ENCODE measurements at regions not wholly inside any gene's neighbourhood (a gene's known extent, or its start where the extent isn't known, plus 50 kb on each side); places are given as distances from the start of the nearest gene placed in this dataset.

DNA sequence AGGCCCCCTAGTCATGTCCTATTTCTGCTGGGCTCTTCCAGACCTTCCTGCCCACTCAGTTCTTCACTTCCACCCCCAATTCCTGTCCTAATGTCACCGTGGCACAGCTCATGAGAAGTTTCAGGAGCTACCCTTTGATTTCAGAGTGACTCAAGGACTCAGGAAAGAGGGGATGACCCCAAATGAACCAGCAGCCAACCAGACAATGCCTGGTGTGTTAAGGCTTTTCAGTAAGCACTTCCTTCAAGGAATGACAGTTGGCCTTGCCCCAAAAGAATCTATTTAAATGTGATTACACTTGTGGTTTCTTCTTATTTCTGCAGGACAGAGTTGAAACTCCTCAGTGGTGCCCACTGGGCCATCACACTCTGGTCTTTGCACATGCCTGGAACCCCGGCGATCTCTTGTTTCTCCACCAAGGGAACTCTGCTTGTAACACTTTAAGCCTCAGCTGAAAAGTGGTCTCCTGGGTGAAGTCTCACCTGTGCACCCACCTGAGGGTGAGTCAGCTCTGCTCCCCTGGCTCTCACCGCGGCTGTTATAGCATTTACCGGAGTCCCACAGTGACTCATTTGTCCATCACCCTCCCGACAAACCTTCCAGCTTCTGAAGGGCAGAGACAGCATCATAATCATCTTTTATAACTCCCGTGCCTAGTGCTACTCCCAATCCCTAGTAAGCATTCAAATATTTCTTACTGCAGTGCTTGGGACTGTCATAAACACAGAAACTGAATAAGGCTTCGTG is 123.0 kb upstream of the SVIL start:
- Histone ChIP-seq H3K4me1 (ENCODE audit: control insufficient read depth, insufficient read depth, low read length, unreplicated experiment) (peaks cover 14% of the 10 kb centered on the region), H3K4me3 (ENCODE audit: low read depth, low read length) (no peak overlapping the region), H3K27me3 (ENCODE audit: insufficient read depth, low read length) (no peaks in the 10 kb centered on the region), H2AFZ (ENCODE audit: low read length, unreplicated experiment) (no peak overlapping the region), H3K27ac (ENCODE audit: low read depth, low read length) (no peak overlapping the region), H3K79me2 (ENCODE audit: control insufficient read depth, insufficient read depth, low read length, unreplicated experiment) (no peaks in the 10 kb centered on the region), H3K36me3 (ENCODE audit: insufficient read depth, low read length) (no peaks in the 10 kb centered on the region)

DNA sequence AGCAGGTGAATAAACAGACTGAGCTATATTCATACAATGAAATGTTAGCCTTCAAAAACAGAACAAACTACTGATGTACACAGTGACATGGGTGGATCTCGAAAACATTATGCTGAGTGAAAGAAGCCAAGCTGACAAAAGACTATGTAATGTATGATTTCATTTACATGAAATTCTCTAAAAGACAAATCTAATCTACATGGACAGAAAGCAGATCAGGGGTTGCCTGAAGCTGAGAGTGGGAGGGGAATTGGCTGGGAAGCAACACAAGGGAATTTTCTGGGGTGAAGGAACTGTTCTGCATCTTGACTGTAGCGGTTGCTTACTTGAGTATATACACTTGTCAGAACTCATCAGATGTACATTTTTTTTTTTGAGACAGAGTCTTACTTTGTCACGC is 121.7 kb upstream of the SVIL start:
- Histone ChIP-seq H3K79me2 (ENCODE audit: control insufficient read depth, insufficient read depth, low read length, unreplicated experiment) (no peaks in the 10 kb centered on the region), H3K4me1 (ENCODE audit: control insufficient read depth, insufficient read depth, low read length, unreplicated experiment) (peaks cover 14% of the 10 kb centered on the region), H3K27me3 (ENCODE audit: insufficient read depth, low read length) (no peaks in the 10 kb centered on the region), H2AFZ (ENCODE audit: low read length, unreplicated experiment) (no peak overlapping the region), H3K36me3 (ENCODE audit: insufficient read depth, low read length) (no peaks in the 10 kb centered on the region), H3K4me3 (ENCODE audit: low read depth, low read length) (no peak overlapping the region), H3K27ac (ENCODE audit: low read depth, low read length) (no peak overlapping the region)

- no peak overlapping the region for H2AFZ ChIP-seq (ENCODE audit: low read length, unreplicated experiment)
- H3K36me3 ChIP-seq (ENCODE audit: insufficient read depth, low read length) = no peaks in the 10 kb centered on the region
- no peaks in the 10 kb centered on the region for H3K27me3 ChIP-seq (ENCODE audit: insufficient read depth, low read length)
- H3K27ac ChIP-seq (ENCODE audit: low read depth, low read length) = no peak overlapping the region
- peaks cover 11% of the 10 kb centered on the region for H3K4me1 ChIP-seq (ENCODE audit: control insufficient read depth, insufficient read depth, low read length, unreplicated experiment)
- no peak overlapping the region for H3K4me3 ChIP-seq (ENCODE audit: low read depth, low read length)
- no peaks in the 10 kb centered on the region for H3K79me2 ChIP-seq (ENCODE audit: control insufficient read depth, insufficient read depth, low read length, unreplicated experiment)
These were observed 118.5 kb upstream of the SVIL start for GRCh38 chr10:29753283-29753682.

DNA sequence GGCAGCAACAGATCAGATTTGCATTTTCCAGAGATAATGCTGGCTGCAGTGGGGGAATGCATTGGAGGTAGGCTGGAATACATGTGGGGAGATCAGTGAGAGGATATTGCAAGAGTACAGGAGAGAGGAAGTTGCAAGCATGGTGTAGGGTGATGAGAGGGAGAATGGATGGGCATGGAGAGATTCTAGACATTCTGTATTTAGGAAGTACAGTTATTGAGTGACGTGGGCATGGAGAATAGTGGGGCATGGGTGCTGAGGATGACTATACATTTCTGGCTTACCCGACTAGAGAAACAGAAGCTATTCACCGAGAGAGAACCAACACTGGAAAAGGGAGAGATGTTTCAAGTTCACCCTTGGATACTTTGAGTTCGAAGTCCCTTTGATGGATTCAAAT is 116.9 kb upstream of the SVIL start:
- no peak overlapping the region for H2AFZ ChIP-seq (ENCODE audit: low read length, unreplicated experiment)
- no peaks in the 10 kb centered on the region for H3K36me3 ChIP-seq (ENCODE audit: insufficient read depth, low read length)
- no peaks in the 10 kb centered on the region for H3K27me3 ChIP-seq (ENCODE audit: insufficient read depth, low read length)
- no peak overlapping the region for H3K4me3 ChIP-seq (ENCODE audit: low read depth, low read length)
- no peaks in the 10 kb centered on the region for H3K79me2 ChIP-seq (ENCODE audit: control insufficient read depth, insufficient read depth, low read length, unreplicated experiment)
- no peak overlapping the region for H3K27ac ChIP-seq (ENCODE audit: low read depth, low read length)
- H3K4me1 ChIP-seq (ENCODE audit: control insufficient read depth, insufficient read depth, low read length, unreplicated experiment) = peaks cover under 1% of the 10 kb centered on the region

DNA sequence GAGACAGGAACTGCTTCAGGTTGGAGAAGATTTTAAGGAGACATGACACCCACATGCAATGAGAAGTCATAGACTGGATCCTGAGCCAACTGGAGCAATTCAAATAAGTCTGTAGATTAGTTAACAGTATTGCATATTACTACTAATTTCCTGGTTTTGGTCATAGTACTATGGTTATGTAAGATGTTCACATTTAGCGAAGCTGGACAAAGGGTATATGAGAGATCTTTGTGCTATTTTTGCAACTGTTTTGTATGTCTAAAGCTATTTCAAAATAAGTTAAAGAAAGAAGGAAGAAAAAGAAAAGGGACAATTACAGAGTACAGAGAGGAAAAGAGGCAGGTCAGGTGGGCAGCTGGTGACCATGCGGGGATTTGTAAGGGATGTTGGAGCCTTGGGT is 116.5 kb upstream of the SVIL start:
- Histone ChIP-seq H3K4me1 (ENCODE audit: control insufficient read depth, insufficient read depth, low read length, unreplicated experiment) (peaks cover 5% of the 10 kb centered on the region), H3K27me3 (ENCODE audit: insufficient read depth, low read length) (no peaks in the 10 kb centered on the region), H3K79me2 (ENCODE audit: control insufficient read depth, insufficient read depth, low read length, unreplicated experiment) (no peaks in the 10 kb centered on the region), H3K27ac (ENCODE audit: low read depth, low read length) (no peak overlapping the region), H3K4me3 (ENCODE audit: low read depth, low read length) (no peak overlapping the region), H3K36me3 (ENCODE audit: insufficient read depth, low read length) (no peaks in the 10 kb centered on the region), H2AFZ (ENCODE audit: low read length, unreplicated experiment) (no peak overlapping the region)

- Histone ChIP-seq H3K27ac (ENCODE audit: low read depth, low read length) (no peak overlapping the region), H3K36me3 (ENCODE audit: insufficient read depth, low read length) (no peaks in the 10 kb centered on the region), H2AFZ (ENCODE audit: low read length, unreplicated experiment) (no peak overlapping the region), H3K4me3 (ENCODE audit: low read depth, low read length) (no peak overlapping the region), H3K79me2 (ENCODE audit: control insufficient read depth, insufficient read depth, low read length, unreplicated experiment) (no peaks in the 10 kb centered on the region), H3K4me1 (ENCODE audit: control insufficient read depth, insufficient read depth, low read length, unreplicated experiment) (peaks cover 9% of the 10 kb centered on the region), H3K27me3 (ENCODE audit: insufficient read depth, low read length) (no peaks in the 10 kb centered on the region)
These were observed 114.4 kb upstream of the SVIL start for GRCh38 chr10:29749150-29749549.

GRCh38 chr10:29748109-29748650 is 113.4 kb upstream of the SVIL start:
- Histone ChIP-seq H3K27ac (ENCODE audit: low read depth, low read length) (no peak overlapping the region), H3K79me2 (ENCODE audit: control insufficient read depth, insufficient read depth, low read length, unreplicated experiment) (no peaks in the 10 kb centered on the region), H2AFZ (ENCODE audit: low read length, unreplicated experiment) (no peak overlapping the region), H3K4me1 (ENCODE audit: control insufficient read depth, insufficient read depth, low read length, unreplicated experiment) (peaks cover 9% of the 10 kb centered on the region), H3K4me3 (ENCODE audit: low read depth, low read length) (no peak overlapping the region), H3K27me3 (ENCODE audit: insufficient read depth, low read length) (no peaks in the 10 kb centered on the region), H3K36me3 (ENCODE audit: insufficient read depth, low read length) (no peaks in the 10 kb centered on the region)

DNA sequence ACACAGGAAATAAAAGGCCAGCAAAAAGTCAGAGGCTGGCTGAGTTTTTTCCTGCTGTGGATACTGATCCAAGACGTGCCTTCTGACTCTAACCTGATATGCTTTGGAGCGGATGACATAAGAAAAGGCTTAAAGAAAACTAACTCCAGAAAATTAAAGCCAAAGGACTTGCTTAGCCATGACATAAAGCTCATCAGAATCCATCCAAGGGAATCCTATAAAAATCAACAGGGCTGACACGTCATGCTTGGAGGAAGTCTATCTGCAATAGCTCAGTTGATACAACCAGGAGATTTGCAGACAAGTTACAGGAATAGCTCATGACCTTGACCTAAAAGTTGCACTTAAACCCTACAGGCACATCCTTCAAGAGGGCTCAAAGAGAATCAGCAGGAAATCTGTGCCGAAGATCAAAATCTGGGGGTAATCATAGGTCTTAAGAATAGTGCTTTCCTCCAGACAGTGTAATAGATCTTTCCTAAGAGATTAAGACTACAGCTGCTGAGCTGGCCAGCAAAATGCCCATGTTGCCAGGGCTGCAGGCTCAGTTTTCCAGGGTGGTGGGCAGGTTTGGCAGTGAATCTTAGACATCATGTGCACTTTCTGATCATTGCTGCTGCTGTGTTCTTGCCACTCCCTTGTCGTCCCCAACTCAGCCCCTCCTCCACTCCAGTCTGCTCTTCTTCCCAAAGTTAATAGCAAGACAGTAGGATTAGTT is 111.5 kb upstream of the SVIL start:
- peak overlapping the region; percentile 63 for H2AFZ ChIP-seq (ENCODE audit: low read length, unreplicated experiment)
- H3K27me3 ChIP-seq (ENCODE audit: insufficient read depth, low read length) = no peaks in the 10 kb centered on the region
- no peaks in the 10 kb centered on the region for H3K79me2 ChIP-seq (ENCODE audit: control insufficient read depth, insufficient read depth, low read length, unreplicated experiment)
- no peak overlapping the region for H3K4me3 ChIP-seq (ENCODE audit: low read depth, low read length)
- peak overlapping the region; percentile 43 for H3K27ac ChIP-seq (ENCODE audit: low read depth, low read length)
- peaks cover 9% of the 10 kb centered on the region for H3K4me1 ChIP-seq (ENCODE audit: control insufficient read depth, insufficient read depth, low read length, unreplicated experiment)
- H3K36me3 ChIP-seq (ENCODE audit: insufficient read depth, low read length) = no peaks in the 10 kb centered on the region

GRCh38 chr10:29740981-29741545 is 106.3 kb upstream of the SVIL start:
- H3K27me3 ChIP-seq (ENCODE audit: insufficient read depth, low read length) = no peaks in the 10 kb centered on the region
- no peak overlapping the region for H2AFZ ChIP-seq (ENCODE audit: low read length, unreplicated experiment)

GRCh38 chr10:29738341-29738740 is 103.6 kb upstream of the SVIL start:
- H3K36me3 ChIP-seq (ENCODE audit: insufficient read depth, low read length) = no peaks in the 10 kb centered on the region
- H3K27me3 ChIP-seq (ENCODE audit: insufficient read depth, low read length) = no peaks in the 10 kb centered on the region
- peaks cover 13% of the 10 kb centered on the region for H3K4me1 ChIP-seq (ENCODE audit: control insufficient read depth, insufficient read depth, low read length, unreplicated experiment)
- no peak overlapping the region for H2AFZ ChIP-seq (ENCODE audit: low read length, unreplicated experiment)
- peaks cover 17% of the 10 kb centered on the region for H3K79me2 ChIP-seq (ENCODE audit: control insufficient read depth, insufficient read depth, low read length, unreplicated experiment)
- no peak overlapping the region for H3K27ac ChIP-seq (ENCODE audit: low read depth, low read length)
- no peak overlapping the region for H3K4me3 ChIP-seq (ENCODE audit: low read depth, low read length)

More at GRCh38 chr10:29740981-29741545, 106.3 kb upstream of the SVIL start:
- Histone ChIP-seq H3K27ac (ENCODE audit: low read depth, low read length) (no peak overlapping the region), H3K79me2 (ENCODE audit: control insufficient read depth, insufficient read depth, low read length, unreplicated experiment) (no peaks in the 10 kb centered on the region), H3K4me1 (ENCODE audit: control insufficient read depth, insufficient read depth, low read length, unreplicated experiment) (peaks cover 3% of the 10 kb centered on the region), H3K4me3 (ENCODE audit: low read depth, low read length) (no peak overlapping the region), H3K36me3 (ENCODE audit: insufficient read depth, low read length) (no peaks in the 10 kb centered on the region)

Measured in ACC112 (cell line).